ENCODE measurements at regions not wholly inside any gene's neighbourhood (a gene's known extent, or its start where the extent isn't known, plus 50 kb on each side); places are given as distances from the start of the nearest gene placed in this dataset.

GRCh38 chr9:85168412-85168811 lies 498.9 kb downstream of the NTRK2 start:
- TF ChIP-seq, protein P1, sequence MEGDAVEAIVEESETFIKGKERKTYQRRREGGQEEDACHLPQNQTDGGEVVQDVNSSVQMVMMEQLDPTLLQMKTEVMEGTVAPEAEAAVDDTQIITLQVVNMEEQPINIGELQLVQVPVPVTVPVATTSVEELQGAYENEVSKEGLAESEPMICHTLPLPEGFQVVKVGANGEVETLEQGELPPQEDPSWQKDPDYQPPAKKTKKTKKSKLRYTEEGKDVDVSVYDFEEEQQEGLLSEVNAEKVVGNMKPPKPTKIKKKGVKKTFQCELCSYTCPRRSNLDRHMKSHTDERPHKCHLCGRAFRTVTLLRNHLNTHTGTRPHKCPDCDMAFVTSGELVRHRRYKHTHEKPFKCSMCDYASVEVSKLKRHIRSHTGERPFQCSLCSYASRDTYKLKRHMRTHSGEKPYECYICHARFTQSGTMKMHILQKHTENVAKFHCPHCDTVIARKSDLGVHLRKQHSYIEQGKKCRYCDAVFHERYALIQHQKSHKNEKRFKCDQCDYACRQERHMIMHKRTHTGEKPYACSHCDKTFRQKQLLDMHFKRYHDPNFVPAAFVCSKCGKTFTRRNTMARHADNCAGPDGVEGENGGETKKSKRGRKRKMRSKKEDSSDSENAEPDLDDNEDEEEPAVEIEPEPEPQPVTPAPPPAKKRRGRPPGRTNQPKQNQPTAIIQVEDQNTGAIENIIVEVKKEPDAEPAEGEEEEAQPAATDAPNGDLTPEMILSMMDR (IDR thresholded peaks at IDR 0.05) = no peak
- TF ChIP-seq POLR2A (IDR thresholded peaks at IDR 0.05) = no peak
